Activated CD4-positive, alpha-beta T cell treated with anti-CD3 and anti-CD28 coated beads, Interleukin-2, amount 10 ng/mL, durations not matched to agents 24 days and 14 days (primary cell): ENCODE measurements at regions not wholly inside any gene's neighbourhood (a gene's known extent, or its start where the extent isn't known, plus 50 kb on each side); places are given as distances from the start of the nearest gene placed in this dataset.

Experiments
- DNase-seq: peaks from one replicate; pipeline ENCODE4 v3.0.0; 2022
- H3K27ac Mint-ChIP-seq: one replicate; pipeline ENCODE4 v1.8.0; 2022; ENCODE audit warnings: mild to moderate bottlenecking, mixed read lengths
- H3K27me3 Mint-ChIP-seq: one replicate; pipeline ENCODE4 v1.8.0; 2022; ENCODE audit warnings: mixed read lengths
- H3K36me3 Mint-ChIP-seq: one replicate; pipeline ENCODE4 v1.8.0; 2022; ENCODE audit warnings: low read depth, mild to moderate bottlenecking, mixed read lengths
- H3K4me1 Mint-ChIP-seq: one replicate; pipeline ENCODE4 v1.8.0; 2021; ENCODE audit warnings: mixed read lengths
- H3K4me3 Mint-ChIP-seq: one replicate; pipeline ENCODE4 v1.8.0; 2022; ENCODE audit warnings: mild to moderate bottlenecking, moderate library complexity, mixed read lengths
- H3K9me3 Mint-ChIP-seq: one replicate; pipeline ENCODE4 v1.8.0; 2021; ENCODE audit warnings: mixed read lengths
- intact Hi-C: fragments of 100-400 bp; cut with micrococcal nuclease; formaldehyde crosslinking; loops from one replicate; pipeline ENCODE4 v1.15.1; 2023

DNA sequence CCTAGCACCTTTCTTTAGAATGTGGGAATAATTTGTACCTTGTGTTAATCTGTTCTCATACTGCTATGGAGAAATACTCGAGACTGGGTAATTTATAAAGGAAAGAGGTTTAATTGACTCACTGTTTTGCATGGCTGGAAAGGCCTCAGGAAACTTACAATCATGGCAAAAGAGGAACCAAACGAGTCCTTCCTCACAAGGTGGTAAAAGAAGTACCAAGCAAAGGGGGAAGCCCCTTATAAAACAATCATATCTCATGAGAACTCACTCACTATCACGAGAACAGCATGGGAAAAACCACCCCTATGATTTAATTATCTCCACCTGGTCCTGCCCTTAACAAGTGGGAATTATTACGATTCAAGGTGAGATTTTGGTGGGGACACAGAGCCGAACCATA, 127.1 kb upstream of the ANO3 start:
- Mint-ChIP-seq H3K9me3 (peaks cover 3% of the 10 kb centered on the region), H3K27me3 (no peaks in the 10 kb centered on the region), H3K4me1 (no peaks in the 10 kb centered on the region)

DNA sequence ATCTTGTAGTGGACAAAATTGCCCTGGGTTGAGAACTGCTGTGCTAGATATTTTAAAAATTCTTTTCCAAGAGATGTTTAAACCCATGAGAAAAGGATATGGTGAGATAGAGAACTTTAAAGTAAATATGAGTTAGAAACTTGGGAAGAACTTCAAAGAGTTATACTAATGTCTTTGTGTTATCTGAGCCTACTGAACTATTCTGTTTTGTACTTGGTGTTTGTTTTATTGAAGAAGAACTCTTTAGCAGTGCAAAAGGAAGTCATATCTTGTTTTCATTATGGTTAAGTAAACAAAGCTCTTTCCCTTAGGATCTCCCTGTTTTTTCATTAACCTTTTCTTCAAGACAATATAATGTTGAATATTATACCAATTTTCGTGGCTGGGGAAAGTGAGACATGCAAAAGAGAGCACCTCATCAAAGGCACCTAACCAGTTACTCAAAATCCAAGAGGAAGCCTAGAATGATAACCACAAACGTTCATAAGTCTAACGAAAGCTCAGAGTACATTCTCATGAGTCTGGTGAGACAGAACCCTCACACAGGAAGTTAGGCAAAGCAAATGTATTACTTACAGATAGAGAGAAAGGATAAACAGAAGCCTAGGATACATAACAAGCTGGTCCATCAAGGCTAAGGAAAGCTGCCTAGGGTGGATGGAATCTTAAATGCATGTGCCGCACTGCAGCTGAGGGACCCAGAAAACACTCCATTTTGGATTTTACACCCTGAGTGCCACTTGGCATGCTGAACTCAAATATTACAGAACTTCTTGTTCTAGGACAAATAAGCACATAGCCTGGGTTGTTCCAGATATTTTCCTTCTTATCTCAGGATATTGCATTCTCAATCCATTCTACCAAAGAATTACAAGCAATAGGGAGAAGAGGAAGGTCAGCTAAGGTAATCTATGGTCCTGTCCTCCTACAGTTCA, 112.5 kb upstream of the ANO3 start:
- Mint-ChIP-seq H3K9me3 (peaks cover 5% of the 10 kb centered on the region), H3K4me1 (no peaks in the 10 kb centered on the region), H3K4me3 (no peak overlapping the region), H3K36me3 (no peaks in the 10 kb centered on the region), H3K27me3 (no peaks in the 10 kb centered on the region), H3K27ac (no peak overlapping the region)
- intact Hi-C loops = no loop called here
- DNase-seq = no peak

More for the DNA sequence above, 127.1 kb upstream of the ANO3 start:
- intact Hi-C loops = no loop called here
- Mint-ChIP-seq H3K36me3 (no peaks in the 10 kb centered on the region), H3K4me3 (no peak overlapping the region), H3K27ac (no peak overlapping the region)
- DNase-seq = no peak

GRCh38 chr11:26225646-26226045, 106.3 kb upstream of the ANO3 start:
- peaks cover 5% of the 10 kb centered on the region for H3K9me3 Mint-ChIP-seq
- H3K4me3 Mint-ChIP-seq = no peak overlapping the region
- intact Hi-C loops = no loop called here
- H3K36me3 Mint-ChIP-seq = no peaks in the 10 kb centered on the region
- H3K27ac Mint-ChIP-seq = no peak overlapping the region
- DNase-seq = no peak
- H3K4me1 Mint-ChIP-seq = no peaks in the 10 kb centered on the region
- H3K27me3 Mint-ChIP-seq = no peaks in the 10 kb centered on the region

DNA sequence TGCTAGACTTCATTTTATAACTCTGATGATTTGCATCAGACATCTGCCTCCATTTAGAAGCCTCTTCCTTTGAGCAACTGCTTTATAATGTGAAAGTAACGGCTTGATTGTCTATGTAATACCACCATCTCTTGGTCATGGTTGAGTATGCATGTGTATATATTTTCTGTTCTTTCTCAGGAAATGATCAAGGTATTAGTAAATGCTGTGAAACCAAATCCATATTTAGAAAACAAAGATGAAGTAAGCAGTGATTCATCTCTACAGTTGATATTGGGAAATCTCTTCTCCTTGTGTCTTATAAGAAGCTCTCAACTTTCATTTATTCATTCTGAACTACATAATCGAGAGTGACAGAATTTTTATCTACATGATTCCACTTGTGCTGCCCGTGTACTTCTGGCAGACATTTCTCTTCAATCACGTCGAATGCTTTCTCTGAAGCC, 104.6 kb upstream of the ANO3 start:
- Mint-ChIP-seq H3K27ac (no peak overlapping the region), H3K4me3 (no peak overlapping the region)
- intact Hi-C loops = no loop called here

GRCh38 chr11:26227883-26228502, 103.9 kb upstream of the ANO3 start:
- intact Hi-C loops = no loop called here
- H3K27ac Mint-ChIP-seq = no peak overlapping the region
- H3K27me3 Mint-ChIP-seq = no peaks in the 10 kb centered on the region
- no peaks in the 10 kb centered on the region for H3K4me1 Mint-ChIP-seq
- no peaks in the 10 kb centered on the region for H3K9me3 Mint-ChIP-seq
- H3K36me3 Mint-ChIP-seq = no peaks in the 10 kb centered on the region
- DNase-seq = no peak
- H3K4me3 Mint-ChIP-seq = no peak overlapping the region

More for the DNA sequence above, 104.6 kb upstream of the ANO3 start:
- Mint-ChIP-seq H3K27me3 (no peaks in the 10 kb centered on the region), H3K4me1 (no peaks in the 10 kb centered on the region), H3K9me3 (no peaks in the 10 kb centered on the region), H3K36me3 (no peaks in the 10 kb centered on the region)
- DNase-seq = no peak

- Mint-ChIP-seq H3K4me3 (no peak overlapping the region), H3K9me3 (no peaks in the 10 kb centered on the region), H3K27ac (no peak overlapping the region), H3K4me1 (no peaks in the 10 kb centered on the region), H3K27me3 (no peaks in the 10 kb centered on the region), H3K36me3 (no peaks in the 10 kb centered on the region)
- DNase-seq = no peak
- intact Hi-C loops = no loop called here
Measured at GRCh38 chr11:26228778-26229177, 103.2 kb upstream of the ANO3 start.

GRCh38 chr11:26229257-26229656, 102.7 kb upstream of the ANO3 start:
- H3K4me1 Mint-ChIP-seq = no peaks in the 10 kb centered on the region
- H3K36me3 Mint-ChIP-seq = no peaks in the 10 kb centered on the region
- no peaks in the 10 kb centered on the region for H3K9me3 Mint-ChIP-seq
- H3K27ac Mint-ChIP-seq = no peak overlapping the region
- intact Hi-C loops = no loop called here
- DNase-seq = no peak
- H3K4me3 Mint-ChIP-seq = no peak overlapping the region
- no peaks in the 10 kb centered on the region for H3K27me3 Mint-ChIP-seq

DNA sequence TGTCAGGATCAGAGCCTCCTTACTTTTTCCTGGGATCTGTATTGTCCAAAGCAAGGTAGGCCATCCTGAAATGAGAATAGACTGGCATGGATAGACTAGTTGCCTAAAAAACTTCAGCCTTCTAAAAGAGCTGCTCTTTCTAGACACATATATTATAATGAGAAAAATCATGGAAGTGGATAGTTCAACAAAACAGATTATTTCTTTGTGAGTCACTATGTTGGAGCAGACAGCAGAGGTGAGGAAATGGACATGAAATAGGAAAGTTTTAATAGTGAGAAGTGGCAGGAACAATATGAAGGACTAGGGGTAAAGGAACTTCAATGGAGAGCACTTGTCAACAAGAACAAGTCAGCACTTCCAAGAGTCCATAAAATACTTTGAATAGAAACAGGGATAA, 101.9 kb upstream of the ANO3 start:
- H3K9me3 Mint-ChIP-seq = no peaks in the 10 kb centered on the region
- no peak for DNase-seq
- H3K4me1 Mint-ChIP-seq = no peaks in the 10 kb centered on the region
- H3K4me3 Mint-ChIP-seq = no peak overlapping the region
- no peaks in the 10 kb centered on the region for H3K36me3 Mint-ChIP-seq
- intact Hi-C loops = no loop called here
- no peak overlapping the region for H3K27ac Mint-ChIP-seq
- H3K27me3 Mint-ChIP-seq = no peaks in the 10 kb centered on the region

GRCh38 chr11:26231252-26231661, 100.7 kb upstream of the ANO3 start:
- no peak for DNase-seq
- Mint-ChIP-seq H3K4me1 (no peaks in the 10 kb centered on the region), H3K36me3 (no peaks in the 10 kb centered on the region), H3K4me3 (no peak overlapping the region), H3K27ac (no peak overlapping the region), H3K27me3 (no peaks in the 10 kb centered on the region), H3K9me3 (no peaks in the 10 kb centered on the region)
- intact Hi-C loops = no loop called here

- H3K9me3 Mint-ChIP-seq = no peaks in the 10 kb centered on the region
- H3K27ac Mint-ChIP-seq = no peak overlapping the region
- intact Hi-C loops = no loop called here
- no peaks in the 10 kb centered on the region for H3K27me3 Mint-ChIP-seq
- no peak overlapping the region for H3K4me3 Mint-ChIP-seq
- H3K36me3 Mint-ChIP-seq = no peaks in the 10 kb centered on the region
- no peak for DNase-seq
- H3K4me1 Mint-ChIP-seq = no peaks in the 10 kb centered on the region
Measured at GRCh38 chr11:26234451-26234850, 97.5 kb upstream of the ANO3 start.

DNA sequence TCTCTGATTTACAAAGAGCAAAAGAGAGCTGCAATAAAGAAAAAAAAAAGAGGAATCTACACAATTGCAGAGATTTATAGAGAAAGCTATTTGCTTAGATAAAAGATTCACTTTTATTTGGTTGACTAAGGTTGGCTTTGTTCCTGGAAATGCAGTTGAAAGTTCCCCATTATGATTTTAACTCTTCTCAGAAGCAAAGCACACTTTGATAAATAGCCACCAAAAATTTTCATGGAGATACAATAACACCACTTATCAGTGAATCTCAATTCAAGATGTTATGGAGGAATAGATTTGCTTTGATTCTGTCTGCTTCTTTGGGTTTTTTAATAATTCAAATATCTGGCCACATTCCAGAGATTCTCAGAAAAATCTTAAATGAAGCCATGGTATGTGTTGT, 88.5 kb upstream of the ANO3 start:
- H3K27me3 Mint-ChIP-seq = no peaks in the 10 kb centered on the region
- H3K4me3 Mint-ChIP-seq = no peak overlapping the region
- H3K4me1 Mint-ChIP-seq = no peaks in the 10 kb centered on the region
- intact Hi-C loops = no loop called here
- no peaks in the 10 kb centered on the region for H3K36me3 Mint-ChIP-seq
- no peak for DNase-seq
- no peaks in the 10 kb centered on the region for H3K9me3 Mint-ChIP-seq
- no peak overlapping the region for H3K27ac Mint-ChIP-seq

DNA sequence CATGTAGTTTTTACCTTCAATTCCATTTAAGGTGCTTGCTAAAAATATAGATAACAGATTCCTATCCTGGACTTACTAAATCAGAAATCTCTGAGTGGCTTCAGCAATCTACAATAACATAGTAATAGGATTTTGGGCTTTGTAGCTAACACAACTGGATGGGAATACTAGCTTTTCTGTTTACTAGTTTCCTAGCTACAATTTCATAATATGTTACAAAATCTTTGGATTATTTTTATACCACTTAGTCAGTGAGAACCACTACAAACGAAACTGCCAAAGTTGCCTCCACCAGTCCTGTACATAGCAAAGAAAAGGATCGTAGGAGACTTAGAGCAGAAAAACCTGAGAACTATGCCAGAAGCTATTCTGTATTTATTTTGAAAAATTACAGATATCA, 87.7 kb upstream of the ANO3 start:
- Mint-ChIP-seq H3K36me3 (no peaks in the 10 kb centered on the region), H3K4me1 (no peaks in the 10 kb centered on the region), H3K27me3 (no peaks in the 10 kb centered on the region), H3K9me3 (no peaks in the 10 kb centered on the region), H3K27ac (no peak overlapping the region), H3K4me3 (no peak overlapping the region)
- intact Hi-C loops = no loop called here
- DNase-seq = no peak

DNA sequence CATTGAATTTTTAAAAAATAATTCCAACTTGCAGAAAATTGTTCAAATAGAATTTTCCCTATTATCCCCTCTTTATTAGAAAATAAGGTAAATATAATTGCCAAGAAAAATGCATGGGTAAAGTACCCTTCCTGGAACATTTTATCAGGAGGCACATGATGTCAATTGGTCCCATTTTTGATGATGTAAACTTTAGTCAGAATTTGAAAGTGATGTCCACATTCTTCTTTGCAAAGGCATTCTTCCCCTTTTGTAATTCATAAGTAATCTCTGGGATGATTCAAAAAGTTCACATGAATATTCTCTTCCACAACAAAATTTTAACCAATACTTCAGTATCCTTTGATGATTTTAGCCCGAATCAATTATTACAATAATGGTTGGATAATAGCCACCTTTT, 86.9 kb upstream of the ANO3 start:
- intact Hi-C loops = no loop called here
- Mint-ChIP-seq H3K27me3 (no peaks in the 10 kb centered on the region), H3K4me3 (no peak overlapping the region), H3K4me1 (no peaks in the 10 kb centered on the region), H3K9me3 (no peaks in the 10 kb centered on the region), H3K36me3 (no peaks in the 10 kb centered on the region), H3K27ac (no peak overlapping the region)
- no peak for DNase-seq

DNA sequence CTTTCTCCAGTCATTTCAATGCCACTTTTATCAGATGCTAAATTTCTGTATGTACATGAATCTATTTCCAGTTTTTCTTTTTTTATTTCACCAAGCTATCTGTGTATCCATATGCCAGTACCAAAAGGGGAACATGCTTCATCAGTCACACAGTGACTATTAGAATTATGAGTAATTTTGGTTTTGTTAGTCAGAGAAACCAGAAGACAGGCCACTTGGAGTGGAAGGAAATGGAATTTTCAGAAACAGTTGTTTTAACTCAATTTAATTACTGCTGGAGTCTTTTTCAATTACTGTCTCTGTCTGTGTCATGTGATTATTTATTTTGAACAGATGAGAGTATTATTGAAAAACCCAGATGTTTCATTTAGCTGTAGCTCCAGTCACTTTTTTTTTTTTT, 84.6 kb upstream of the ANO3 start:
- DNase-seq = no peak
- Mint-ChIP-seq H3K4me3 (no peak overlapping the region), H3K27me3 (no peaks in the 10 kb centered on the region), H3K9me3 (no peaks in the 10 kb centered on the region), H3K4me1 (no peaks in the 10 kb centered on the region), H3K27ac (no peak overlapping the region), H3K36me3 (no peaks in the 10 kb centered on the region)
- intact Hi-C loops = no loop called here
